Esophagus squamous epithelium (tissue), 4 donors: ENCODE measurements at regions not wholly inside any gene's neighbourhood (a gene's known extent, or its start where the extent isn't known, plus 50 kb on each side); places are given as distances from the start of the nearest gene placed in this dataset.

ENCODE experiments used
- POLR2A ChIP-seq, 4 donors: fragments of 450-650 bp; IDR thresholded peaks; one replicate each; pipeline ENCODE4 v1.6.1; 2017; ENCODE audit warnings: antibody characterized with exemption in 4 of 4, mild to moderate bottlenecking in 4 of 4, moderate library complexity in 3 of 4
- TF ChIP-seq, protein P1 (sequence below), 6 experiments: fragments of 450-650 bp in 4 of 6; fragments of 200-600 bp in 2 of 6; sonication (generic) in 2 of 6; IDR thresholded peaks; one replicate each; pipeline ENCODE4 v1.5.1; 2016 to 2019; ENCODE audit warnings: antibody characterized with exemption in 6 of 6, mild to moderate bottlenecking in 4 of 6, moderate library complexity in 4 of 6

DNA sequence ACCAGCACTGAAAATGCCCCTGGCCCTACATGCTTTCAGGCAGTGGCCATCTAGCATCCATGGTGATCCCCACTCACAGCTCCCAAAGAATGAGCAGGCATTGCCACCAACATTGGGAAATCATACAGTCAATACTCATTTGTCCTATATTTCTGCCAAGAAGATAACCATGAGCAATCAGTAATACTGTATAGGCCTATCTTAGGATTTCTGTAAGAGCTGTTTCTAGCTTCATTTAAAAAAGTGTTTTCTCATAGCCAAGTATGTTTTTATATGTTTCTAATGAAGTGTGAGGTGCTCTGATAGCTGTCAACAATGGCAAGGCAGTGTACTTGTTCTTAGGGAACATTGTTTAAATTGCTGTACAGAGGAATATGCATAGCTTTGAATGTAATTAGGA lies 428.7 kb downstream of the FGF9 start:
- TF ChIP-seq, protein P1, sequence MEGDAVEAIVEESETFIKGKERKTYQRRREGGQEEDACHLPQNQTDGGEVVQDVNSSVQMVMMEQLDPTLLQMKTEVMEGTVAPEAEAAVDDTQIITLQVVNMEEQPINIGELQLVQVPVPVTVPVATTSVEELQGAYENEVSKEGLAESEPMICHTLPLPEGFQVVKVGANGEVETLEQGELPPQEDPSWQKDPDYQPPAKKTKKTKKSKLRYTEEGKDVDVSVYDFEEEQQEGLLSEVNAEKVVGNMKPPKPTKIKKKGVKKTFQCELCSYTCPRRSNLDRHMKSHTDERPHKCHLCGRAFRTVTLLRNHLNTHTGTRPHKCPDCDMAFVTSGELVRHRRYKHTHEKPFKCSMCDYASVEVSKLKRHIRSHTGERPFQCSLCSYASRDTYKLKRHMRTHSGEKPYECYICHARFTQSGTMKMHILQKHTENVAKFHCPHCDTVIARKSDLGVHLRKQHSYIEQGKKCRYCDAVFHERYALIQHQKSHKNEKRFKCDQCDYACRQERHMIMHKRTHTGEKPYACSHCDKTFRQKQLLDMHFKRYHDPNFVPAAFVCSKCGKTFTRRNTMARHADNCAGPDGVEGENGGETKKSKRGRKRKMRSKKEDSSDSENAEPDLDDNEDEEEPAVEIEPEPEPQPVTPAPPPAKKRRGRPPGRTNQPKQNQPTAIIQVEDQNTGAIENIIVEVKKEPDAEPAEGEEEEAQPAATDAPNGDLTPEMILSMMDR (IDR thresholded peaks at IDR 0.05), result no peak
- TF ChIP-seq POLR2A (IDR thresholded peaks at IDR 0.05), result no peak
